A673 (cell line): ENCODE measurements at regions not wholly inside any gene's neighbourhood (a gene's known extent, or its start where the extent isn't known, plus 50 kb on each side); places are given as distances from the start of the nearest gene placed in this dataset.
"Not testable (repeated sequence)": the region's sequence is repeated elsewhere in the genome, so short reads cannot be mapped to it uniquely, and the experiment has no call there.

ENCODE experiments used
- CTCF ChIP-seq: fragments of 300-800, 200-600 bp; sonication (generic); conservative IDR thresholded peaks from 2 replicates; pipeline ENCODE4 v1.5.1; 2017; ENCODE audit warnings: low read depth, mild to moderate bottlenecking, antibody characterized with exemption, low read length, moderate library complexity, mixed read lengths
- EZH2 ChIP-seq: fragments of 200-600 bp; sonication (generic); IDR thresholded peaks from 2 replicates; pipeline ENCODE4 v1.6.1; 2017; ENCODE audit warnings: borderline replicate concordance, low read depth, mild to moderate bottlenecking, mixed read lengths, antibody characterized with exemption, low read length; ENCODE audit not compliant: poor library complexity, severe bottlenecking

- TF ChIP-seq CTCF, EZH2: not testable (repeated sequence)
Observed at GRCh38 chr20:10124883-10125282, 90.1 kb downstream of the ANKEF1 start.
